ENCODE measurements at regions not wholly inside any gene's neighbourhood (a gene's known extent, or its start where the extent isn't known, plus 50 kb on each side); places are given as distances from the start of the nearest gene placed in this dataset.

- no peak overlapping the region for H3K27ac Mint-ChIP-seq
- no peaks in the 10 kb centered on the region for H3K36me3 Mint-ChIP-seq (ENCODE audit: low read depth)
- no peaks in the 10 kb centered on the region for H3K27me3 Mint-ChIP-seq (ENCODE audit: low read depth)
- ChIA-PET POLR2A (no interaction called here), CTCF (no interaction called here)
- H3K9me3 Mint-ChIP-seq (ENCODE audit: insufficient read depth): no peaks in the 10 kb centered on the region
- H3K4me3 Mint-ChIP-seq: no peak overlapping the region
- DNase-seq (no peak), ATAC-seq (no peak)
- H3K4me1 Mint-ChIP-seq (ENCODE audit: low read depth): no peaks in the 10 kb centered on the region
These were observed 476.6 kb upstream of the WWC1 start for GRCh38 chr5:167814828-167815227.

- Mint-ChIP-seq H3K36me3 (ENCODE audit: low read depth) (no peaks in the 10 kb centered on the region), H3K27me3 (ENCODE audit: low read depth) (no peaks in the 10 kb centered on the region), H3K4me3 (no peak overlapping the region), H3K4me1 (ENCODE audit: low read depth) (no peaks in the 10 kb centered on the region), H3K27ac (no peak overlapping the region), H3K9me3 (ENCODE audit: insufficient read depth) (no peaks in the 10 kb centered on the region)
- DNase-seq: no peak
- ATAC-seq: no peak
- CTCF ChIA-PET: no interaction called here
- POLR2A ChIA-PET: no interaction called here
These were observed 475.1 kb upstream of the WWC1 start for GRCh38 chr5:167816354-167816753.

- ChIA-PET CTCF (no interaction called here), POLR2A (no interaction called here)
- no peaks in the 10 kb centered on the region for H3K9me3 Mint-ChIP-seq (ENCODE audit: insufficient read depth)
- ATAC-seq (no peak), DNase-seq (no peak)
- H3K36me3 Mint-ChIP-seq (ENCODE audit: low read depth): no peaks in the 10 kb centered on the region
- H3K4me3 Mint-ChIP-seq: no peak overlapping the region
- no peaks in the 10 kb centered on the region for H3K27me3 Mint-ChIP-seq (ENCODE audit: low read depth)
- no peak overlapping the region for H3K27ac Mint-ChIP-seq
- H3K4me1 Mint-ChIP-seq (ENCODE audit: low read depth): no peaks in the 10 kb centered on the region
These were observed 474.6 kb upstream of the WWC1 start for GRCh38 chr5:167816864-167817263.

- POLR2A ChIA-PET: no interaction called here
These were observed 472.0 kb upstream of the WWC1 start for GRCh38 chr5:167819406-167819805.

DNA sequence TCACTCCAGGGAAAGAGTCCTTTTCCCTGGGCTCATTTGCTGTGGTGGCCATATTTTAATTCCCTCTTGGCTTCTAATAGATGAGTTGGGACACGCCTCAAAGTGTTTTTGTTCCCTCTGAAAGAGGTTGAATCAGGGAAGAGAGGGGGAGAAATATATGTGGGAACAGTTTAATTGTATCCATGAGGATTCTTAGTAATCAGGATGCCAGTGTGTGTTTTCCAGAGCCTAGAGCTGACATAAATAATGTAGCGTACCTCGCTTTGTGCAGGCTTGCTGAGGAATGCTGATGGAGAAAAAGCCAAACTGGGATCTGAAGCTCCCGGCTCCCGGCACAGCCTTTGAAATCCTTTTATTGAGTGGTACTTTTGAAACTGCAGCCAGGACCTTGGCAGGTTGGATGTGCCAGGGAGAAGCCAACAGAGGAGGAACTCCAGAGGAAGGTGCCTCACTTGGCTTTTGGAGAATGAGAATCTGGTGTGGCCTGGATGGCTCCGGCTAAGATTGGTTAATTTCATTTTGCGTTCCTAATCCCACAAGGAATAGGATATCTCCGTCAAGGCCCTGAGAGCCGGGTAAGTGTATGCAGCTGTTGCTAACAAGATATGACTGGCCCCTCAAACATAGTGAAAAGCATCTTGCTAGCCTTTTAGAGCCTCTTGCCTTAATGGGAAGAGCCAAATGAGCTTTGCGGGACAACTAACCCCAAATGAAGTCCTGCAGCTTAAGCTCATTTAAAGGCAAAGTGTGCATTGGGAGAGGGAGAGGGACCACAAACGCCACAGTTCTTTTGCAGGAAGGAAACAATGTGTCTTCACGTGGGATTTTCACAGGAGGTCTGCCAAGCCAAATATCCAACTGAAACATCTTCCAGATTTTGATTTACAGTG lies 471.1 kb upstream of the WWC1 start:
- Mint-ChIP-seq H3K4me1 (ENCODE audit: low read depth) (no peaks in the 10 kb centered on the region), H3K9me3 (ENCODE audit: insufficient read depth) (no peaks in the 10 kb centered on the region), H3K27me3 (ENCODE audit: low read depth) (no peaks in the 10 kb centered on the region), H3K36me3 (ENCODE audit: low read depth) (no peaks in the 10 kb centered on the region), H3K4me3 (no peak overlapping the region), H3K27ac (no peak overlapping the region)
- DNase-seq: no peak
- POLR2A ChIA-PET: no interaction called here
- ATAC-seq: no peak
- CTCF ChIA-PET: no interaction called here

More at GRCh38 chr5:167819406-167819805, 472.0 kb upstream of the WWC1 start:
- Mint-ChIP-seq H3K9me3 (ENCODE audit: insufficient read depth) (no peaks in the 10 kb centered on the region), H3K27ac (no peak overlapping the region), H3K4me1 (ENCODE audit: low read depth) (no peaks in the 10 kb centered on the region), H3K27me3 (ENCODE audit: low read depth) (no peaks in the 10 kb centered on the region), H3K4me3 (no peak overlapping the region), H3K36me3 (ENCODE audit: low read depth) (no peaks in the 10 kb centered on the region)
- DNase-seq: no peak
- ATAC-seq: no peak
- CTCF ChIA-PET: no interaction called here

- H3K27ac Mint-ChIP-seq: no peak overlapping the region
- ChIA-PET CTCF (no interaction called here), POLR2A (no interaction called here)
- no peak for ATAC-seq
- H3K27me3 Mint-ChIP-seq (ENCODE audit: low read depth): no peaks in the 10 kb centered on the region
- H3K4me3 Mint-ChIP-seq: no peak overlapping the region
- no peak for DNase-seq
- no peaks in the 10 kb centered on the region for H3K4me1 Mint-ChIP-seq (ENCODE audit: low read depth)
- no peaks in the 10 kb centered on the region for H3K9me3 Mint-ChIP-seq (ENCODE audit: insufficient read depth)
- H3K36me3 Mint-ChIP-seq (ENCODE audit: low read depth): no peaks in the 10 kb centered on the region
These were observed 470.3 kb upstream of the WWC1 start for GRCh38 chr5:167821151-167821550.

- DNase-seq (no peak), ATAC-seq (no peak)
- POLR2A ChIA-PET: no interaction called here
- CTCF ChIA-PET: no interaction called here
- Mint-ChIP-seq H3K27ac (no peak overlapping the region), H3K27me3 (ENCODE audit: low read depth) (no peaks in the 10 kb centered on the region), H3K4me1 (ENCODE audit: low read depth) (no peaks in the 10 kb centered on the region), H3K9me3 (ENCODE audit: insufficient read depth) (no peaks in the 10 kb centered on the region), H3K36me3 (ENCODE audit: low read depth) (no peaks in the 10 kb centered on the region), H3K4me3 (no peak overlapping the region)
These were observed 469.8 kb upstream of the WWC1 start for GRCh38 chr5:167821669-167822068.

GRCh38 chr5:167822241-167822640 lies 469.2 kb upstream of the WWC1 start:
- H3K27me3 Mint-ChIP-seq (ENCODE audit: low read depth): no peaks in the 10 kb centered on the region
- CTCF ChIA-PET: no interaction called here
- no peak for DNase-seq
- ATAC-seq: no peak
- H3K27ac Mint-ChIP-seq: no peak overlapping the region
- POLR2A ChIA-PET: no interaction called here
- no peak overlapping the region for H3K4me3 Mint-ChIP-seq
- H3K4me1 Mint-ChIP-seq (ENCODE audit: low read depth): no peaks in the 10 kb centered on the region
- H3K36me3 Mint-ChIP-seq (ENCODE audit: low read depth): no peaks in the 10 kb centered on the region
- no peaks in the 10 kb centered on the region for H3K9me3 Mint-ChIP-seq (ENCODE audit: insufficient read depth)

DNA sequence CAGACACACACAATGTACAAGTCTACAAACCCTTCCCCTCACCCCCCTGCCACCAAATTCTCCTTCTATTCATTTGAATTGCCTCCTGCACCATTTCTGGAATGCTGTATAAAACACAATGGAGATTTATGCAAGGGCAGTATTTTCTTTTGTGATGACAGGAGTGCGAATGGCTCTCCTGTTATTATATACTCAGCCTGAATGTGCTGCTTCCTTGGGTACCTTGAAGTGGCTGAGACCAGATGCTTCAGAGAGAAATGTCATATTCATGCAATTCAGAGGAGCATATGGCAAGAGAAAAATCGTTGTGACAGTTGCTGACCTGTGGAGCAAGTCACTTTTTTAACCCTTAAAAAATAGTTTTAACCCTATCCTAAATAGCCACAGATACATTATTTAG lies 468.0 kb upstream of the WWC1 start:
- H3K36me3 Mint-ChIP-seq (ENCODE audit: low read depth): no peaks in the 10 kb centered on the region
- ATAC-seq (no peak), DNase-seq (no peak)
- no peak overlapping the region for H3K4me3 Mint-ChIP-seq
- POLR2A ChIA-PET: no interaction called here
- CTCF ChIA-PET: no interaction called here
- no peaks in the 10 kb centered on the region for H3K27me3 Mint-ChIP-seq (ENCODE audit: low read depth)
- no peaks in the 10 kb centered on the region for H3K4me1 Mint-ChIP-seq (ENCODE audit: low read depth)
- no peaks in the 10 kb centered on the region for H3K9me3 Mint-ChIP-seq (ENCODE audit: insufficient read depth)
- no peak overlapping the region for H3K27ac Mint-ChIP-seq

GRCh38 chr5:167827766-167828165 lies 463.7 kb upstream of the WWC1 start:
- no peak overlapping the region for H3K27ac Mint-ChIP-seq
- ChIA-PET POLR2A (no interaction called here), CTCF (no interaction called here)
- no peaks in the 10 kb centered on the region for H3K9me3 Mint-ChIP-seq (ENCODE audit: insufficient read depth)
- no peaks in the 10 kb centered on the region for H3K36me3 Mint-ChIP-seq (ENCODE audit: low read depth)
- H3K4me3 Mint-ChIP-seq: no peak overlapping the region
- no peaks in the 10 kb centered on the region for H3K4me1 Mint-ChIP-seq (ENCODE audit: low read depth)
- DNase-seq (no peak), ATAC-seq (no peak)
- no peaks in the 10 kb centered on the region for H3K27me3 Mint-ChIP-seq (ENCODE audit: low read depth)

- H3K4me3 Mint-ChIP-seq: no peak overlapping the region
- H3K4me1 Mint-ChIP-seq (ENCODE audit: low read depth): no peaks in the 10 kb centered on the region
- no peak for ATAC-seq
- H3K27ac Mint-ChIP-seq: no peak overlapping the region
- DNase-seq: no peak
- H3K27me3 Mint-ChIP-seq (ENCODE audit: low read depth): no peaks in the 10 kb centered on the region
- CTCF ChIA-PET: no interaction called here
- H3K9me3 Mint-ChIP-seq (ENCODE audit: insufficient read depth): no peaks in the 10 kb centered on the region
- no peaks in the 10 kb centered on the region for H3K36me3 Mint-ChIP-seq (ENCODE audit: low read depth)
- POLR2A ChIA-PET: no interaction called here
These were observed 459.5 kb upstream of the WWC1 start for GRCh38 chr5:167831754-167832504.

DNA sequence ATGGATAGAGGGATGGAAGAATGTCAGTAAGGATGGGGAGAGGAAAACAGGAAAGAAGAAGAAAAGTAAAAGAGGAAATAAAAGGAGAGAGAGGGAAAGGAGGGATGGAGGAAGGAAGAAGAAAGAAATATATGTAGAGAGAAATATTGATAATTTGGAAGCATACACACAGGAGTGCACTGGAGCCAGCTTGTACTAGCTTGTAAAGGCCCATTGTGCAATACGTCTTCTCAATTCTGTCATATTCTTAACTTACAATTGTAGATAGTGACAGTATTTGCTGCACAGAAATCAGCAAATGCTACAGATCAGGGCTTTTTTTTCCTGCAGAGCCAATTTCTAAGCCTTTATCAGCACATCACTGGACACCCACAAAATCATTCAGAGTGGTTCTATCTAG lies 458.8 kb upstream of the WWC1 start:
- Mint-ChIP-seq H3K36me3 (ENCODE audit: low read depth) (no peaks in the 10 kb centered on the region), H3K4me3 (no peak overlapping the region), H3K4me1 (ENCODE audit: low read depth) (no peaks in the 10 kb centered on the region), H3K9me3 (ENCODE audit: insufficient read depth) (no peaks in the 10 kb centered on the region), H3K27me3 (ENCODE audit: low read depth) (no peaks in the 10 kb centered on the region), H3K27ac (no peak overlapping the region)
- no peak for DNase-seq
- ChIA-PET CTCF (no interaction called here), POLR2A (no interaction called here)
- no peak for ATAC-seq

DNA sequence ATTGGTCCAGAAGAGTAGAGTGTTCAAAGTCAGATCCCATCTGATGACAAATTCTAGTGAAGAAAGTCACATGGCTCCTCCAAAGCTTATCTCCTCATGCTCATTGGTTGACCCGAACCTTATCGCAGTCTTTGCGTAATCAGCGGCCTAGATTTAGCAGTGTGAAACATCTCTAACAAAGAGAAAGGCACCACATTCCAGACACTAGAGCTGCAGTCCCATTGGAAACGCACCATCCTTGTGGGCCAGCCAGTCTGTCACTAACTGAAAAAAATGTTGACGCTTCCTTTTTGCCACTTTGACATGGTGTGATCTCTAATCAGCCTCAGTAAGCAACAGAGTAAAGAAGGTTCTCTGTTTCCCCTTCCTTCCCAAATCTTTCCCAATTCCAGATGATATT lies 458.0 kb upstream of the WWC1 start:
- ATAC-seq: no peak
- DNase-seq: no peak
- POLR2A ChIA-PET: no interaction called here
- no peaks in the 10 kb centered on the region for H3K36me3 Mint-ChIP-seq (ENCODE audit: low read depth)
- no peak overlapping the region for H3K4me3 Mint-ChIP-seq
- CTCF ChIA-PET: no interaction called here
- H3K27ac Mint-ChIP-seq: no peak overlapping the region
- no peaks in the 10 kb centered on the region for H3K9me3 Mint-ChIP-seq (ENCODE audit: insufficient read depth)
- H3K4me1 Mint-ChIP-seq (ENCODE audit: low read depth): no peaks in the 10 kb centered on the region
- H3K27me3 Mint-ChIP-seq (ENCODE audit: low read depth): no peaks in the 10 kb centered on the region

Measured in activated CD8-positive, alpha-beta T cell treated with anti-CD3 and anti-CD28 coated beads, Interleukin-2, amount 10 ng/mL, durations not matched to agents 7 days and 5 days (primary cell).